MM.1S (cell line): ENCODE measurements at regions not wholly inside any gene's neighbourhood (a gene's known extent, or its start where the extent isn't known, plus 50 kb on each side); places are given as distances from the start of the nearest gene placed in this dataset.

Source experiments
- DNase-seq: peaks from one replicate; pipeline ENCODE4 v3.0.0-alpha.2; 2015
- H2AFZ ChIP-seq: fragments of 300-600 bp; sonication (generic); 2 replicates; pipeline ENCODE4 v1.6.0; 2016; ENCODE audit warnings: antibody characterized with exemption, low read length
- H3F3A ChIP-seq: fragments of 300-600 bp; sonication (generic); 2 replicates; pipeline ENCODE4 v1.6.1; 2016; ENCODE audit warnings: mild to moderate bottlenecking, antibody characterized with exemption, low read length, moderate library complexity, mixed read lengths; ENCODE audit not compliant: insufficient read depth
- H3K27ac ChIP-seq: fragments of 300-600 bp; sonication (generic); 2 replicates; pipeline ENCODE4 v1.5.1; 2016; ENCODE audit warnings: mild to moderate bottlenecking, low read length
- H3K27me3 ChIP-seq: fragments of 300-600 bp; sonication (generic); replicated peaks from 2 replicates; pipeline ENCODE4 v1.6.0; 2016; ENCODE audit warnings: low read length; ENCODE audit not compliant: insufficient read depth
- H3K36me3 ChIP-seq: fragments of 300-600 bp; sonication (generic); replicated peaks from 2 replicates; pipeline ENCODE4 v1.6.1; 2016; ENCODE audit warnings: mild to moderate bottlenecking, low read length, mixed read lengths; ENCODE audit not compliant: insufficient read depth
- H3K4me1 ChIP-seq: fragments of 300-600 bp; sonication (generic); 2 replicates; pipeline ENCODE4 v1.6.1; 2016; ENCODE audit warnings: low read length, mixed read lengths
- H3K4me2 ChIP-seq: fragments of 300-600 bp; sonication (generic); 2 replicates; pipeline ENCODE4 v1.6.0; 2016; ENCODE audit warnings: low read depth, low read length
- H3K4me3 ChIP-seq: fragments of 300-600 bp; sonication (generic); 2 replicates; pipeline ENCODE4 v1.5.1; 2016; ENCODE audit warnings: low read length, mixed read lengths
- H3K79me2 ChIP-seq: fragments of 300-600 bp; sonication (generic); 2 replicates; pipeline ENCODE4 v1.6.1; 2016; ENCODE audit warnings: mixed run types, low read length, mixed read lengths
- H3K9ac ChIP-seq: fragments of 300-600 bp; sonication (generic); 2 replicates; pipeline ENCODE4 v1.6.1; 2016; ENCODE audit warnings: low read length, mixed read lengths
- H3K9me2 ChIP-seq: fragments of 300-600 bp; sonication (generic); replicated peaks from 2 replicates; pipeline ENCODE4 v1.6.1; 2016; ENCODE audit warnings: mild to moderate bottlenecking, low read length, mixed read lengths; ENCODE audit not compliant: insufficient read depth
- H3K9me3 ChIP-seq: fragments of 300-600 bp; sonication (generic); replicated peaks from 2 replicates; pipeline ENCODE4 v1.6.1; 2016; ENCODE audit warnings: mild to moderate bottlenecking, low read length, mixed read lengths; ENCODE audit not compliant: insufficient read depth
- H4K20me1 ChIP-seq: fragments of 300-600 bp; sonication (generic); 2 replicates; pipeline ENCODE4 v1.6.1; 2016; ENCODE audit warnings: mild to moderate bottlenecking, low read length, moderate library complexity, mixed read lengths; ENCODE audit not compliant: insufficient read depth
- EZH2 ChIP-seq: fragments of 300-600 bp; sonication (generic); optimal IDR thresholded peaks from 2 replicates; pipeline ENCODE3; 2017; ENCODE audit warnings: low read depth, mild to moderate bottlenecking, antibody characterized with exemption, low read length, mixed read lengths
- EZH2phosphoT487 ChIP-seq: fragments of 300-600 bp; sonication (generic); IDR thresholded peaks from 2 replicates; pipeline ENCODE4 v1.6.1; 2018; ENCODE audit warnings: antibody characterized with exemption, low read length
- TF ChIP-seq, protein P1 (sequence below): fragments of 300-600 bp; sonication (generic); IDR thresholded peaks from 2 replicates; pipeline ENCODE4 v1.5.1; 2016; ENCODE audit warnings: antibody characterized with exemption, low read length, mixed read lengths

DNA sequence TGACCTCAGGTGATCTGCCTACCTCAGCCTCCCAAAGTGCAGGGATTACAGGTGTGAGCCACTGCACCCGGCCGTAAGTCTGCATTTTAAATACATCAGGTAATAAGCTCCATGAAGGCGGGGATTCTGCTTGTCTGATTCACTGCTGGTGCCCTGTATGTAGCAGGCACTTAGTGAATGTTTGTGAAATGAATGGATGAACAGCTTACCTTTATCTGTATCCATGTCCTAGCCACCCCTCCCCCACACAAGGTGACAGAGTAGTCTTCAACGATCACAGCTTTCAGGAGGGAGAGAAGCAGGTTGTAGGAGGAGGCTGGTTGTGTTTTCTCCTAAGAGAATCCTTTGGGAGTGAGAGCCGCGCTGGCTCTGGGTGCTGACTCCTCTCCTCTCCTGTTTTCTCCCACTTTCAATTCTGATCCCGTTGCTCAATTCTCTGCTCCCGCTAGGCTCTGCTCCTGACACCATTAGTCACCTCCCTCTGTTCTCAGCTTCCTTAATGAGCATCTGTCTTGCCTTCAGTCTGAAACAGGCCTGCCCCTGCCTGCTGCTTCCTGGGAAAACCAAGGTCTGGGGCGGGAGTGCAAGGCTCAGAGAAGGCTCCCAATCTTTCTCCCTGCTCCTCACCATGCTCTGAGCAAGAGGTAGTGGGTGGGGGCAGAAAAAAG, 88.8 kb upstream of the CTNNA1 start:
- TF ChIP-seq EZH2: no peak
- TF ChIP-seq, protein P1, sequence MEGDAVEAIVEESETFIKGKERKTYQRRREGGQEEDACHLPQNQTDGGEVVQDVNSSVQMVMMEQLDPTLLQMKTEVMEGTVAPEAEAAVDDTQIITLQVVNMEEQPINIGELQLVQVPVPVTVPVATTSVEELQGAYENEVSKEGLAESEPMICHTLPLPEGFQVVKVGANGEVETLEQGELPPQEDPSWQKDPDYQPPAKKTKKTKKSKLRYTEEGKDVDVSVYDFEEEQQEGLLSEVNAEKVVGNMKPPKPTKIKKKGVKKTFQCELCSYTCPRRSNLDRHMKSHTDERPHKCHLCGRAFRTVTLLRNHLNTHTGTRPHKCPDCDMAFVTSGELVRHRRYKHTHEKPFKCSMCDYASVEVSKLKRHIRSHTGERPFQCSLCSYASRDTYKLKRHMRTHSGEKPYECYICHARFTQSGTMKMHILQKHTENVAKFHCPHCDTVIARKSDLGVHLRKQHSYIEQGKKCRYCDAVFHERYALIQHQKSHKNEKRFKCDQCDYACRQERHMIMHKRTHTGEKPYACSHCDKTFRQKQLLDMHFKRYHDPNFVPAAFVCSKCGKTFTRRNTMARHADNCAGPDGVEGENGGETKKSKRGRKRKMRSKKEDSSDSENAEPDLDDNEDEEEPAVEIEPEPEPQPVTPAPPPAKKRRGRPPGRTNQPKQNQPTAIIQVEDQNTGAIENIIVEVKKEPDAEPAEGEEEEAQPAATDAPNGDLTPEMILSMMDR: no peak
- TF ChIP-seq EZH2phosphoT487: no peak
- peaks cover 16% of the 10 kb centered on the region for H3K27me3 ChIP-seq
- H3F3A ChIP-seq: no peaks in the 10 kb centered on the region
- no peaks in the 10 kb centered on the region for H3K36me3 ChIP-seq
- H3K27ac ChIP-seq: no peak overlapping the region
- no peak overlapping the region for H2AFZ ChIP-seq
- no peaks in the 10 kb centered on the region for H3K9me2 ChIP-seq
- no peaks in the 10 kb centered on the region for H3K4me1 ChIP-seq
- H3K9ac ChIP-seq: no peak overlapping the region
- no peak for DNase-seq
- no peaks in the 10 kb centered on the region for H4K20me1 ChIP-seq
- H3K4me3 ChIP-seq: no peak overlapping the region
- H3K4me2 ChIP-seq: no peak overlapping the region
- no peaks in the 10 kb centered on the region for H3K9me3 ChIP-seq
- no peaks in the 10 kb centered on the region for H3K79me2 ChIP-seq

DNA sequence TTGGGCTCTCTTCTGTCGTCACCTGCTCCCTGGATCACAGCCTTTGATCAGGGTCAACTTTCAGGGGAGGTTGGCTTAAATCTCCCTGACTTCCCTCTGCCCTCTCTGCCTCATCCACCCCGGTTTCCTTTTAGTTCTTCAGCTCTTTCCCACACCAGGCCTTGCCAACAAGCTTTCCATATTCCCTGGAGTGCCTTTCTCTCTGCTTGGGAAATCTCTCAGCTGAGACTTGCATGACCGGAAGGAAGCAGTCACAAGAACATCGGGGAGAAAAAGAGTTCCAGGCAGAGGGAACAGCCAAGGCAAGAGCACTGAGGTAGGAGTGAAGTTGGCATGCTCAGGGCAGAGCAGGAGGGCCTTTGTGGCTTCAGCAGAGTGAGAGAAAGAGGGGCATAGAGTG, 88.4 kb upstream of the HSPA9 start:
- TF ChIP-seq EZH2phosphoT487 (no peak), EZH2 (no peak)
- TF ChIP-seq, protein P1: no peak
- no peak for DNase-seq
- H3F3A ChIP-seq: no peaks in the 10 kb centered on the region
- H3K4me1 ChIP-seq: no peaks in the 10 kb centered on the region
- no peak overlapping the region for H3K4me3 ChIP-seq
- no peaks in the 10 kb centered on the region for H3K79me2 ChIP-seq
- H3K27ac ChIP-seq: no peak overlapping the region
- no peaks in the 10 kb centered on the region for H3K9me2 ChIP-seq
- no peak overlapping the region for H3K9ac ChIP-seq
- H3K9me3 ChIP-seq: no peaks in the 10 kb centered on the region
- no peak overlapping the region for H2AFZ ChIP-seq
- no peaks in the 10 kb centered on the region for H3K36me3 ChIP-seq
- H3K4me2 ChIP-seq: no peak overlapping the region
- peaks cover 16% of the 10 kb centered on the region for H3K27me3 ChIP-seq
- H4K20me1 ChIP-seq: no peaks in the 10 kb centered on the region

DNA sequence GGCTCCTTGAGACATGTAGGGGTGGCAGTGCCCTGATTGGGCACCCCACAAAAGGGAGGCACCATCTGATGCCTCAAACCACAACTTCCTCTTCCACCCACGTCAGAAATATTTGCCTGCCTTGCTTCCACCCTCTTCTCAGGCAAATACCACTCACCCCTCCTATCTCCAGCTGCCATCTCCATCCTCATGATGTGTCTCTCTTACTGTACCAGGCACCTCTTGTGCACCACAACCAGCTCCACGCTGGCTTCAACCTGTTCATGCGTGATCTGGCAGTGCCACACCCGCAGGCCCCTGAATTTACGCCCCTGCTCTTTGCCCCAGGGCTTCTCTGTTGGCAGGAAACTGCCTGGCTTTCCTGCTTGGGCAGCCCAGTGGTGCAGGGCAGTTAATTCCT, 87.8 kb upstream of the HSPA9 start:
- no peaks in the 10 kb centered on the region for H3K9me3 ChIP-seq
- no peaks in the 10 kb centered on the region for H3F3A ChIP-seq
- no peaks in the 10 kb centered on the region for H3K4me1 ChIP-seq
- H3K27me3 ChIP-seq: peaks cover 16% of the 10 kb centered on the region
- no peaks in the 10 kb centered on the region for H3K36me3 ChIP-seq
- H3K9ac ChIP-seq: no peak overlapping the region
- no peak overlapping the region for H2AFZ ChIP-seq
- DNase-seq: no peak
- H3K79me2 ChIP-seq: no peaks in the 10 kb centered on the region
- H3K4me2 ChIP-seq: no peak overlapping the region
- no peak overlapping the region for H3K27ac ChIP-seq
- no peak overlapping the region for H3K4me3 ChIP-seq
- no peaks in the 10 kb centered on the region for H3K9me2 ChIP-seq
- no peaks in the 10 kb centered on the region for H4K20me1 ChIP-seq
- no peak for TF ChIP-seq EZH2phosphoT487

DNA sequence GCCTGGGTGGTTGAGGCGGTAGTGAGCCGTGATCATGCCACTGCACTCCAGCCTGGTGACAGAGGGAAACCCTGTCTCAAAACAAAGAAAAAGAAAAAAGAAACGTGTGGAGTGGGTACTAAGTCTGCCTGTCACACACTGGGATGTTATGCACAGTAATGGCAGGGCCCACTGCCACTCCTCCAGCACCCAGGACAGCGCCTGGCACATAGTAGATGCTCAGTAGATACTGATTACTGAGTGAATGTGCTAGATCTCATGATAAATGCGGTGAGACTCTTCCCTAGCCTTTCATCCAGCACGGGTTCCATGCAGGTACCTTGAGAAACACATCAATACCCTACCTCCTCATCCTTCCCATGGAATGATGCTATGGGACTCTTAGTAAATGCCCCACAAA, 87.4 kb upstream of the HSPA9 start:
- Histone ChIP-seq H2AFZ (no peak overlapping the region), H3K9me2 (no peaks in the 10 kb centered on the region), H3K79me2 (no peaks in the 10 kb centered on the region), H4K20me1 (no peaks in the 10 kb centered on the region), H3F3A (no peaks in the 10 kb centered on the region), H3K9me3 (no peaks in the 10 kb centered on the region), H3K4me2 (no peak overlapping the region), H3K36me3 (no peaks in the 10 kb centered on the region), H3K27ac (no peak overlapping the region), H3K9ac (no peak overlapping the region), H3K27me3 (peaks cover 16% of the 10 kb centered on the region), H3K4me1 (no peaks in the 10 kb centered on the region), H3K4me3 (no peak overlapping the region)
- TF ChIP-seq, protein P1: no peak
- TF ChIP-seq EZH2phosphoT487: no peak
- TF ChIP-seq EZH2: no peak
- peak; percentile 32 for DNase-seq
